Calu3 (cell line): ENCODE measurements at regions not wholly inside any gene's neighbourhood (a gene's known extent, or its start where the extent isn't known, plus 50 kb on each side); places are given as distances from the start of the nearest gene placed in this dataset.

Source experiments
- BruUV-seq: library from RNA; stranded (reverse); fragments of 400-500 nt; replicated peaks from 2 replicates; lab custom pipeline; 2021; lab: Mats Ljungman, UMichigan
- CTCF ChIA-PET: fragments of 300-600 bp; sonication (Branson Sonifier 250); formaldehyde crosslinking; loops from one replicate; lab custom pipeline; 2022; ENCODE audit warnings: antibody characterized with exemption; lab: Charles Lee
- DNase-seq: peaks from one replicate; pipeline ENCODE4 v3.0.0; 2022
- H3K27ac Mint-ChIP-seq: one replicate; pipeline ENCODE4 v1.8.0; 2022; ENCODE audit warnings: mixed read lengths; ENCODE audit not compliant: unreplicated experiment
- H3K27me3 Mint-ChIP-seq: one replicate; pipeline ENCODE4 v1.8.0; 2022; ENCODE audit warnings: mixed read lengths; ENCODE audit not compliant: unreplicated experiment
- H3K36me3 Mint-ChIP-seq: one replicate; pipeline ENCODE4 v1.8.0; 2022; ENCODE audit warnings: mild to moderate bottlenecking, moderate library complexity, mixed read lengths; ENCODE audit not compliant: insufficient read depth, unreplicated experiment
- H3K4me1 Mint-ChIP-seq: one replicate; pipeline ENCODE4 v1.8.0; 2022; ENCODE audit warnings: mild to moderate bottlenecking, low read depth, mixed read lengths; ENCODE audit not compliant: unreplicated experiment
- H3K4me3 Mint-ChIP-seq: one replicate; pipeline ENCODE4 v1.8.0; 2022; ENCODE audit warnings: mild to moderate bottlenecking, low read depth, moderate library complexity, mixed read lengths; ENCODE audit not compliant: unreplicated experiment
- H3K9me3 Mint-ChIP-seq: one replicate; pipeline ENCODE4 v1.8.0; 2022; ENCODE audit warnings: low read depth, mixed read lengths; ENCODE audit not compliant: unreplicated experiment
- intact Hi-C: fragments of 100-400 bp; cut with micrococcal nuclease; formaldehyde crosslinking; loops from one replicate; pipeline ENCODE4 v1.10.0; 2022; ENCODE audit not compliant: unreplicated experiment
- TF ChIP-seq, protein P1 (sequence below): fragments of 200-600 bp; IDR thresholded peaks from one replicate; pipeline ENCODE4 v1.8.0; 2022; ENCODE audit warnings: antibody characterized with exemption; ENCODE audit not compliant: unreplicated experiment

DNA sequence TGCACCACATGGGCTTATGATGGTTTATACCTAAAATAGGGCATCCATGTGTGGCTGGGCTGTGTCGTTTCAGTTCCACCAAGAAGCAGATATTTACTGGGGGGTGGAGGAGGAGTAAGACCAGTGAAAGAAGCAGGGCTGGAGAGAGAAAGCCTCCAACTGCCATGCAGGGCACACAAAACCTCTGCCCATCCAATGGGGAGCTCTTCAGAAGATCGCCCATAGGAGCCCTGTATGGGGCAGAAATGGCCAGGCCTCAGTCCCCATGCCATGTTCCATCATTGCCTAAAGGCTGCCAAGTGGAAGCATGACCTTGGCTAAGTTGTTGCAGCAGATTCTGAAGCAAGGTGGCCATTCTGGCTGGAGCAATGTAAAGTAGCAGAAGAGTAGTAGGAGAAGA, 277.0 kb downstream of the MEX3B start:
- TF ChIP-seq, protein P1, sequence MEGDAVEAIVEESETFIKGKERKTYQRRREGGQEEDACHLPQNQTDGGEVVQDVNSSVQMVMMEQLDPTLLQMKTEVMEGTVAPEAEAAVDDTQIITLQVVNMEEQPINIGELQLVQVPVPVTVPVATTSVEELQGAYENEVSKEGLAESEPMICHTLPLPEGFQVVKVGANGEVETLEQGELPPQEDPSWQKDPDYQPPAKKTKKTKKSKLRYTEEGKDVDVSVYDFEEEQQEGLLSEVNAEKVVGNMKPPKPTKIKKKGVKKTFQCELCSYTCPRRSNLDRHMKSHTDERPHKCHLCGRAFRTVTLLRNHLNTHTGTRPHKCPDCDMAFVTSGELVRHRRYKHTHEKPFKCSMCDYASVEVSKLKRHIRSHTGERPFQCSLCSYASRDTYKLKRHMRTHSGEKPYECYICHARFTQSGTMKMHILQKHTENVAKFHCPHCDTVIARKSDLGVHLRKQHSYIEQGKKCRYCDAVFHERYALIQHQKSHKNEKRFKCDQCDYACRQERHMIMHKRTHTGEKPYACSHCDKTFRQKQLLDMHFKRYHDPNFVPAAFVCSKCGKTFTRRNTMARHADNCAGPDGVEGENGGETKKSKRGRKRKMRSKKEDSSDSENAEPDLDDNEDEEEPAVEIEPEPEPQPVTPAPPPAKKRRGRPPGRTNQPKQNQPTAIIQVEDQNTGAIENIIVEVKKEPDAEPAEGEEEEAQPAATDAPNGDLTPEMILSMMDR, result no peak
- Mint-ChIP-seq H3K9me3 (peaks cover 9% of the 10 kb centered on the region), H3K27me3 (no peaks in the 10 kb centered on the region), H3K27ac (no peak overlapping the region), H3K36me3 (no peaks in the 10 kb centered on the region), H3K4me1 (no peaks in the 10 kb centered on the region), H3K4me3 (no peak overlapping the region)
- no TSS peak for BruUV-seq
- no peak for DNase-seq
- intact Hi-C loops, result no loop called here
- CTCF ChIA-PET, result no interaction called here

DNA sequence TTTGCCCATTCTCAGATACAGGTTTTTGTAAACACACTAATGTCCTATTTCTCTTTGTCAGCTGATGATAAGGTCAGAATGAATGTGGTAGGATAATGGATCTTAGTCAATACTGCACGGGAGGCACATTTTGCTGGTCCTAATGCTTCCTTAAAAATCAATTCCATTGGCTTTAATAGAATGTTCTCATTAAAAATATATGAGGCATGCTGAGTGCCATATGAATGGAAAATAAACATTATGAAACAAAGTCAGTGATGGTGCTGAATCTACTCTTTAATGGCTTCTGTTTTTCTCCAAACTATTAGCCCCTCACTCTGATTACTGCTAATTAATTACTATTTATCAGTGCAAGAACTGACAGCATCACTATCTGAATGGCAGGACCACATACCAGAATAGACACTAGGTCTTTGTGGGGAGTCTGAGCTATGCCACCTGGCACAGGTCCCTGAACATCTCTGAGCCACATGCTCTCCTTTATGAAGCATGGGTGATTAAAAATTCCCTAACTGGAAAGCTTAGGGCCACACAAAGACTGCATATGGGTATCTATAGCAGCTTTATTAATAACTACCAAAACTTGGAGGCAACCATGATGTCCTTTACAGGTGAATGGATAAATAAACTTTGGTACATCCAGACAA, 278.9 kb downstream of the MEX3B start:
- CTCF ChIA-PET, result no interaction called here
- no peak for DNase-seq
- Mint-ChIP-seq H3K27ac (no peak overlapping the region), H3K9me3 (peaks cover 7% of the 10 kb centered on the region), H3K36me3 (no peaks in the 10 kb centered on the region), H3K4me1 (no peaks in the 10 kb centered on the region), H3K4me3 (no peak overlapping the region), H3K27me3 (no peaks in the 10 kb centered on the region)
- intact Hi-C loops, result no loop called here
- no TSS peak for BruUV-seq
- TF ChIP-seq, protein P1, result no peak

DNA sequence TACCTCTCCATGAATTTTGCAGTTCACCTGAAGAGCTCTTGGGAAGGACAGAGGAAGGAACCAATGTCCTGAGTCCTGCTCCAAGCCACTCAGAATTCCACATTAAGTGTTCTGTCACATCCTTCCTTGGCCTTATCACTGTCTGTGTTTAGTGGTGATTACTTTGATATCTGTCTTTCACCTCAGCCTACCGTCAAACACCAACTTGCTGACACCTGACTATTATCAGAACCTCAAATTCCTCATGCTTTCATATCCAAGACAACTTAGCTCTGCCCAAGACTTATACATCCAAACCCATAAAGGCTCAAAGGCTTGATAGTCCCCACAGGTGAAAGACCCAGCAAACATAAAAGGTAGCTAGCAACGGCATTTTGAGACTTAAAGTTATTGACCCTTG, 280.0 kb downstream of the MEX3B start:
- peaks cover 9% of the 10 kb centered on the region for H3K9me3 Mint-ChIP-seq
- DNase-seq, result no peak
- no peak overlapping the region for H3K4me3 Mint-ChIP-seq
- intact Hi-C loops, result no loop called here
- H3K4me1 Mint-ChIP-seq, result no peaks in the 10 kb centered on the region
- CTCF ChIA-PET, result no interaction called here
- TF ChIP-seq, protein P1, result no peak
- no peaks in the 10 kb centered on the region for H3K27me3 Mint-ChIP-seq
- BruUV-seq, result no TSS peak
- no peaks in the 10 kb centered on the region for H3K36me3 Mint-ChIP-seq
- no peak overlapping the region for H3K27ac Mint-ChIP-seq

DNA sequence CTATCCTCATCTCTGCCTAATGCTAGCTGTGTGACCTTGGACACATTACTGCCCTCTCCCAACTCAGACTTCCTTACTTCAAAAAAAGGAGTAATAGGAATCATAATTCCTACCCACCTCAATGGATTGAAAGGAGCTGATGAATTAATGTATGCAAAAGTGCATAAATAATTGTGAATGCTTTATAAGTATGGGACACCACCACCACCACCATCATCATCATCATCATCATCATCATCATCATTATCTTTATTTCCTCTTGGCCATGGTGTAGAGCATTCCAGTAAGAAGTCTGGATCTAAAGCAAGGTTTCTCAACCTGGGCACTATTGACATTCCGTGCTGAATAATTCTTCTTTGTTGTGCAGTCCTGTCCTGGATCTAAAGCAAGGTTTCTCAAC, 282.5 kb downstream of the MEX3B start:
- Mint-ChIP-seq H3K27ac (no peak overlapping the region), H3K4me1 (no peaks in the 10 kb centered on the region), H3K4me3 (no peak overlapping the region), H3K27me3 (peaks cover 4% of the 10 kb centered on the region), H3K9me3 (peaks cover 3% of the 10 kb centered on the region), H3K36me3 (no peaks in the 10 kb centered on the region)
- TF ChIP-seq, protein P1, result no peak
- intact Hi-C loops, result no loop called here
- no TSS peak for BruUV-seq
- DNase-seq, result no peak
- CTCF ChIA-PET, result no interaction called here
